ENCODE measurements at regions not wholly inside any gene's neighbourhood (a gene's known extent, or its start where the extent isn't known, plus 50 kb on each side); places are given as distances from the start of the nearest gene placed in this dataset.

- no peak for DNase-seq (ENCODE audit: extremely low read depth in 1 of 11, low read depth in 9 of 11, low spot score in 4 of 11)
Measured at GRCh38 chr3:127101411-127102187, 91.3 kb upstream of the PRR23E start.

GRCh38 chr3:127102188-127102520 is 90.8 kb upstream of the PRR23E start:
- no peak for DNase-seq (ENCODE audit: extremely low read depth in 1 of 11, low read depth in 9 of 11, low spot score in 4 of 11)

- DNase-seq (ENCODE audit: extremely low read depth in 1 of 11, low read depth in 9 of 11, low spot score in 4 of 11): no peak
Measured at GRCh38 chr3:127102587-127102986, 90.3 kb upstream of the PRR23E start.

- no peak for DNase-seq (ENCODE audit: extremely low read depth in 1 of 11, low read depth in 9 of 11, low spot score in 4 of 11)
Measured at GRCh38 chr3:127103080-127103479, 89.9 kb upstream of the PRR23E start.

- DNase-seq (ENCODE audit: extremely low read depth in 1 of 11, low read depth in 9 of 11, low spot score in 4 of 11): no peak
Measured at GRCh38 chr3:127104586-127104985, 88.3 kb upstream of the PRR23E start.

- DNase-seq (ENCODE audit: extremely low read depth in 1 of 11, low read depth in 9 of 11, low spot score in 4 of 11): no peak
Measured at GRCh38 chr3:127105587-127105986, 87.3 kb upstream of the PRR23E start.

GRCh38 chr3:127106053-127106452 is 86.9 kb upstream of the PRR23E start:
- DNase-seq (ENCODE audit: extremely low read depth in 1 of 11, low read depth in 9 of 11, low spot score in 4 of 11): no peak

- DNase-seq (ENCODE audit: extremely low read depth in 1 of 11, low read depth in 9 of 11, low spot score in 4 of 11): no peak
Measured at GRCh38 chr3:127106456-127106855, 86.5 kb upstream of the PRR23E start.

- DNase-seq (ENCODE audit: extremely low read depth in 1 of 11, low read depth in 9 of 11, low spot score in 4 of 11): no peak
Measured at GRCh38 chr3:127107002-127107401, 85.9 kb upstream of the PRR23E start.

- no peak for DNase-seq (ENCODE audit: extremely low read depth in 1 of 11, low read depth in 9 of 11, low spot score in 4 of 11)
Measured at GRCh38 chr3:127107491-127108375, 85.2 kb upstream of the PRR23E start.

- no peak for DNase-seq (ENCODE audit: extremely low read depth in 1 of 11, low read depth in 9 of 11, low spot score in 4 of 11)
Measured at GRCh38 chr3:127108796-127109195, 84.1 kb upstream of the PRR23E start.

GRCh38 chr3:127110982-127111693 is 81.8 kb upstream of the PRR23E start:
- DNase-seq (ENCODE audit: extremely low read depth in 1 of 11, low read depth in 9 of 11, low spot score in 4 of 11): no peak

GRCh38 chr3:127112796-127113570 is 79.9 kb upstream of the PRR23E start:
- DNase-seq (ENCODE audit: extremely low read depth in 1 of 11, low read depth in 9 of 11, low spot score in 4 of 11): no peak

GRCh38 chr3:127113571-127113891 is 79.4 kb upstream of the PRR23E start:
- DNase-seq (ENCODE audit: extremely low read depth in 1 of 11, low read depth in 9 of 11, low spot score in 4 of 11): no peak

GRCh38 chr3:127114337-127115070 is 78.4 kb upstream of the PRR23E start:
- DNase-seq (ENCODE audit: extremely low read depth in 1 of 11, low read depth in 9 of 11, low spot score in 4 of 11): no peak

- no peak for DNase-seq (ENCODE audit: extremely low read depth in 1 of 11, low read depth in 9 of 11, low spot score in 4 of 11)
Measured at GRCh38 chr3:127115691-127116351, 77.1 kb upstream of the PRR23E start.

GRCh38 chr3:127118366-127118765 is 74.6 kb upstream of the PRR23E start:
- no peak for DNase-seq (ENCODE audit: extremely low read depth in 1 of 11, low read depth in 9 of 11, low spot score in 4 of 11)
